MM.1S (cell line): ENCODE measurements at regions not wholly inside any gene's neighbourhood (a gene's known extent, or its start where the extent isn't known, plus 50 kb on each side); places are given as distances from the start of the nearest gene placed in this dataset.

Experiments used
- EZH2 ChIP-seq: fragments of 300-600 bp; sonication (generic); optimal IDR thresholded peaks from 2 replicates; pipeline ENCODE3; 2017; ENCODE audit warnings: low read depth, mild to moderate bottlenecking, antibody characterized with exemption, low read length, mixed read lengths
- TF ChIP-seq, protein P1 (sequence below): fragments of 300-600 bp; sonication (generic); IDR thresholded peaks from 2 replicates; pipeline ENCODE4 v1.5.1; 2016; ENCODE audit warnings: antibody characterized with exemption, low read length, mixed read lengths

GRCh38 chr7:22066522-22066921, 120.8 kb upstream of the CDCA7L start:
- TF ChIP-seq, protein P1, sequence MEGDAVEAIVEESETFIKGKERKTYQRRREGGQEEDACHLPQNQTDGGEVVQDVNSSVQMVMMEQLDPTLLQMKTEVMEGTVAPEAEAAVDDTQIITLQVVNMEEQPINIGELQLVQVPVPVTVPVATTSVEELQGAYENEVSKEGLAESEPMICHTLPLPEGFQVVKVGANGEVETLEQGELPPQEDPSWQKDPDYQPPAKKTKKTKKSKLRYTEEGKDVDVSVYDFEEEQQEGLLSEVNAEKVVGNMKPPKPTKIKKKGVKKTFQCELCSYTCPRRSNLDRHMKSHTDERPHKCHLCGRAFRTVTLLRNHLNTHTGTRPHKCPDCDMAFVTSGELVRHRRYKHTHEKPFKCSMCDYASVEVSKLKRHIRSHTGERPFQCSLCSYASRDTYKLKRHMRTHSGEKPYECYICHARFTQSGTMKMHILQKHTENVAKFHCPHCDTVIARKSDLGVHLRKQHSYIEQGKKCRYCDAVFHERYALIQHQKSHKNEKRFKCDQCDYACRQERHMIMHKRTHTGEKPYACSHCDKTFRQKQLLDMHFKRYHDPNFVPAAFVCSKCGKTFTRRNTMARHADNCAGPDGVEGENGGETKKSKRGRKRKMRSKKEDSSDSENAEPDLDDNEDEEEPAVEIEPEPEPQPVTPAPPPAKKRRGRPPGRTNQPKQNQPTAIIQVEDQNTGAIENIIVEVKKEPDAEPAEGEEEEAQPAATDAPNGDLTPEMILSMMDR: no peak
- no peak for TF ChIP-seq EZH2
